Choroid plexus epithelial cell (primary cell): ENCODE measurements at regions not wholly inside any gene's neighbourhood (a gene's known extent, or its start where the extent isn't known, plus 50 kb on each side); places are given as distances from the start of the nearest gene placed in this dataset.
"Not testable (repeated sequence)": the region's sequence is repeated elsewhere in the genome, so short reads cannot be mapped to it uniquely, and the experiment has no call there.

Experiments used
- DNase-seq: peaks from one replicate; pipeline ENCODE4 v3.0.0-alpha.2; 2010; ENCODE audit warnings: low read depth
- H3K4me3 ChIP-seq: 2 replicates; pipeline ENCODE4 v1.5.1; 2011; ENCODE audit warnings: low read depth, mild to moderate bottlenecking, control low read depth, low read length, moderate library complexity
- TF ChIP-seq, protein P1 (sequence below): conservative IDR thresholded peaks from 2 replicates; pipeline ENCODE4 v1.5.1; 2011; ENCODE audit warnings: low read depth, mild to moderate bottlenecking, control low read depth, inconsistent platforms, low read length, moderate library complexity

DNA sequence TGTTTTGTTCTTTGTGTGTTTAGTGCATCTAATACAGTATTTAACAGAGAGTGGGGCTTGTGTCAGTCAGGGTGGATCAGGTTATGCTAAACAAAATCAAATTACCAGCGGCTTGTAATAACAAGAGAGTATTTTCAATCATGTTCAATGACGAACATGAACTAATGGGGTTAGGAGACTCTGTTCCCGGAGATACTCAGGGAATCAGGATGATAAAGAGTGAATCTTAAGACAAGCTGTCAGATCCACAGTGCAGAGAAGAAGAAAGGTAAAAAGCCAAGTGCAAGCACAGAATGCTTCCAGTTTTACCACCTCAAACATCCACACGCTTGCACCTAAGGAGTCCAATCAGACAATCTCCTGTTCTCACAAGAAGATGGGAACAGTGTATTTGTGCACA, 1331.5 kb upstream of the TMEM132C start:
- TF ChIP-seq, protein P1, sequence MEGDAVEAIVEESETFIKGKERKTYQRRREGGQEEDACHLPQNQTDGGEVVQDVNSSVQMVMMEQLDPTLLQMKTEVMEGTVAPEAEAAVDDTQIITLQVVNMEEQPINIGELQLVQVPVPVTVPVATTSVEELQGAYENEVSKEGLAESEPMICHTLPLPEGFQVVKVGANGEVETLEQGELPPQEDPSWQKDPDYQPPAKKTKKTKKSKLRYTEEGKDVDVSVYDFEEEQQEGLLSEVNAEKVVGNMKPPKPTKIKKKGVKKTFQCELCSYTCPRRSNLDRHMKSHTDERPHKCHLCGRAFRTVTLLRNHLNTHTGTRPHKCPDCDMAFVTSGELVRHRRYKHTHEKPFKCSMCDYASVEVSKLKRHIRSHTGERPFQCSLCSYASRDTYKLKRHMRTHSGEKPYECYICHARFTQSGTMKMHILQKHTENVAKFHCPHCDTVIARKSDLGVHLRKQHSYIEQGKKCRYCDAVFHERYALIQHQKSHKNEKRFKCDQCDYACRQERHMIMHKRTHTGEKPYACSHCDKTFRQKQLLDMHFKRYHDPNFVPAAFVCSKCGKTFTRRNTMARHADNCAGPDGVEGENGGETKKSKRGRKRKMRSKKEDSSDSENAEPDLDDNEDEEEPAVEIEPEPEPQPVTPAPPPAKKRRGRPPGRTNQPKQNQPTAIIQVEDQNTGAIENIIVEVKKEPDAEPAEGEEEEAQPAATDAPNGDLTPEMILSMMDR = no peak
- no peak for DNase-seq

DNA sequence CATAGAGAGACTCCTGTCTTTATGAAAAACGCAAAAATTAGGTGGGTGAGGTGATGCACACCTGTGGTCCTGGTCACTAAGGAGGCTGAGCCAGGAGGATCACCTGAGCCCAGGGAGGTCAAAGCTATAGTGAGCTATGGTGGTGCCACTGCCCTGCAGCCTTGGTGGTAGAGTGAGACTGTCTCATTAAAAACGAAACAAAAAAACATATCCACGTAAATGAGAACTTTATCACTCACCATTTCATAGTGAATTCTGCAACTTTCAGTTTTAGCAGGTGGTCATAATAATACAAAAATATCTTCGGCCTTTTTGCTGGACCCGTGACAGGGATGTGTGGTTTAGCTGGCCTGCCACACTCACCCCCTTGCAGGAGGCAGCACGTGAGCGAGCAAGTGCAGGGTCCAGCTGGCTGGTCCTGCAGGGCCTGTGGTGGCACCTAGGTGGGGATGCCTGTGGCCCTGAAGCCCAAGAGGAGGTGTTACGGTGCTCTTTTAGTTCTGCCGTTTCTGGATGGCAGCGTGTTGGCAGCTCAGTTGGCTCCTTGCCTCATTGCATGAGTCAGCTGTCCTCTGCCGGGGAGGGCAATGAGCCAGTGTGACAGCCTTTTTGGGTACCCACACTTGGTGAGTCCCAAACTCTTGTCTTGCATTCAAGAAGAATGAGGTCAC, 1330.7 kb upstream of the TMEM132C start:
- TF ChIP-seq, protein P1 = no peak
- no peak for DNase-seq
- H3K4me3 ChIP-seq = no peak overlapping the region

More for the DNA sequence above, 1331.5 kb upstream of the TMEM132C start:
- no peak overlapping the region for H3K4me3 ChIP-seq

DNA sequence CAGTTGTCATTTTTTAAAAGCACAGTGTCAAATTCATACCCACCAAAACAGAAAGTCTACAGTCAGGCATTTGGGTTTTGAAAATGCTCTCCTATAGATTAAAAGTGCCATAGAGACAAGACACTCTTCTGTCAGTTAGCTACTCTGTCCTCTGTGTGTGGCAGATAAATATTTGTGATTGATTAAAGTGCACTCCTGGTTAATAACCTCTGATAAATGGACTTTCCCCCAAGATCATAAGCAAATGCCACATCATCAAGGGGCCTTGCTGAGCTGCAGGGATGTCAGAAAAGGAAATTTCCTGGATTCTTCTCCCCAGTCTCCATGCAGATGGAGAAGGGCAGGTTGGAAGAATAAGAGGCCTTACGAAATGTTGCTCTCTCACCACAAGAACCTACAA, 1329.5 kb upstream of the TMEM132C start:
- no peak overlapping the region for H3K4me3 ChIP-seq
- DNase-seq = no peak
- TF ChIP-seq, protein P1 = no peak

DNA sequence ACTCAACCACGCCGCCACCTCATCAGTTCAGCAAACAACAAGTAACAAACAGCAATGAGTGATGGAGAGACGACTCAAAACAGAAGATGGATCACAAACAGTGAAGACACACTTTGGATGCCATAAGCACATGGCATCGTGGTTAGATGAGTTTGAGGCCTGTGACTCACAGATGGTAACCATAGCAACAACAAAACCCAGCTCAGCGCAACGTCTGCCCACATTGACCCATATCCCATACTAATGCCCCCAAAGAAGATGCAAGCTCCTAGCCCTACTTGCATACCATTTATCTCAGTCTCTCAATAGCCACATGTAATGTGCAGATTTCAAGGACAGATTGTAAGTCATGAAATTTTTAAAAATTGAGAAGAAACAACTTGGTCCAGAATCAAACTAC, 1322.3 kb upstream of the TMEM132C start:
- H3K4me3 ChIP-seq = no peak overlapping the region
- no peak for DNase-seq
- TF ChIP-seq, protein P1 = no peak

DNA sequence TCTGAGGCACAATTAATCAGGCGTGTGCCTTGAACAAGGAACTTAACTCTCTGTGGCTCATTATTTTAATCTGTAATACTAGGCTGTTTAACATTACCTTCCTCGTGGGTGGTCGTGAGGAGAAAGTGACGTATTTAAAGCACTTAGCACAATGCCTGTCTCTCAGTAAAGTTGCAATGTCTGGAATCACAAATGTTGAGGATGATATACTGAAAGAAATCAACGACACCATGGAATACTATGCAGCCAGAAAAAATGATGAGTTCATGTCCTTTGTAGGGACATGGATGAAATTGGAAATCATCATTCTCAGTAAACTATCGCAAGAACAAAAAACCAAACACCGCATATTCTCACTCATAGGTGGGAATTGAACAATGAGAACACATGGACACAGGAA, 1320.0 kb upstream of the TMEM132C start:
- not testable (repeated sequence) for H3K4me3 ChIP-seq, DNase-seq

DNA sequence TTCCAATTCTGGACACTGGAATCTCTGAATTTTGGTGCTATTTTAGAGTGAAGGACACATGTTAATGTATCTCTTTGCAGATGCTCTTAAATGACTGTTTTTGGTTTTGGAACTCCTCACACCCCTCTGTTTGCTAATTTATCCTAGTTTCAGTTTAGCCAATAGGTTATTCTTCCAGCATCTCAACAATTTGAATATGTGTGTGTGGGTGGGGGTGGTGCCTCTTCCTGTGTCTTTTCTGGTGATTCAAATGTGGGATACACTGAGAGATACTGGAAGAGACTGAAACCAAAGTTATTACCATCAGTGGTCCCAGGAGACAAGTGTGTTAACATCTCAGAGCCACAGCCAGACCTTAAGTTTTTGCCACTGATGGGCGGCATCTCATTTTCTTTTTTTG, 1317.4 kb upstream of the TMEM132C start:
- TF ChIP-seq, protein P1 = no peak
- no peak for DNase-seq

DNA sequence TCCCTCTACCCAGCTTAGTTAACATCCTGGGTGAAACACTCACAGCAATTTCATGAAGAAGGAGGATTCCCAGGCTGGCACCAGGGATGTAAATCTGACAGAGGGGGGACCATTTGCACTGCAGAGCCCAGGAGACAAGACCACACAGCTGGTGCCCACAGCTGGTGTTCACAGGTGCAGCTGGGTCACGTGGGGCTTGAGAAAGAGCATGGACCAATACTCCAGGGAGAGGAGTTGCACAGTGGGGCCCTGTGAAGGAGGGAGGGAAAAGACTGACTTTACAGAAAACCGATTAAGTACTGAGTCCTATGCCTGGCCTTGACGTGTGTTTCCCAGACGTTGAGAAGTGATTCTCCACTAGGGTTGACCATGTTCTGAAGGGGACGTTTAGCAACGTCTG, 1316.7 kb upstream of the TMEM132C start:
- H3K4me3 ChIP-seq = no peak overlapping the region
- DNase-seq = no peak
- TF ChIP-seq, protein P1 = no peak

More for the DNA sequence above, 1317.4 kb upstream of the TMEM132C start:
- H3K4me3 ChIP-seq = no peak overlapping the region
